ENCODE measurements at regions not wholly inside any gene's neighbourhood (a gene's known extent, or its start where the extent isn't known, plus 50 kb on each side); places are given as distances from the start of the nearest gene placed in this dataset.

DNA sequence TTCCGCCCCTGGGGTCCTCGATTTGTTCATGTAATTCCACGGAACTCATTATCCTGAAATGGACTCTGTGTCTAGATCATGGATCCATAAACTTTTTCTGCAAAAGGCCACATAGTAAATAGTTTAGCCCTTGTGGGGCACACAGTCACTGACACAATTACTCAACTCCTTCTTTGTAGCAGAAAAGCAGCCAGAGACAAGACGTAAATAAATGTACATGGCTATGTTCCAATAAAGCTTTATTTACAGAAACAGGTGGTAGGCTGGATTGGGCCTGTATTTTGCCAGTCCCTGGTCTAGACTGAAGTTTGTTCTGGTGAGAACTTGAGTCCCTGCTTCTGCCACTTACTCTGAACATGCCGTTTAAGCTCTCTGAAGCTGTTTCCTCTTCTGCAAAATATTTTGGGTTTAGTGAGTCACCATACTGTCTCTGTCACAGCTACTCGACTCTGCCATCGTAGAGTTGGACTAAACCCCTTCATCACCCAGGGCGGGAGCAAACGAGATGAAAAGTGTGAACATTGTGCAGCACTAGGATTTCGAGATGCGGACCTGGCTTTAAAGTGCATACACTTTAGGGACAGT is 61.9 kb upstream of the FOXF1 start:
- Mint-ChIP-seq H3K27ac (no peak overlapping the region), H3K4me3 (no peak overlapping the region), H3K9me3 (peaks cover 1% of the 10 kb centered on the region), H3K27me3 (ENCODE audit: insufficient read depth) (peaks cover 21% of the 10 kb centered on the region), H3K36me3 (ENCODE audit: low read depth) (no peaks in the 10 kb centered on the region), H3K4me1 (no peaks in the 10 kb centered on the region)
- no peaks in the 10 kb centered on the region for H3K9me3 ChIP-seq (ENCODE audit: control insufficient read depth, low read length)
- TF ChIP-seq, protein P1, sequence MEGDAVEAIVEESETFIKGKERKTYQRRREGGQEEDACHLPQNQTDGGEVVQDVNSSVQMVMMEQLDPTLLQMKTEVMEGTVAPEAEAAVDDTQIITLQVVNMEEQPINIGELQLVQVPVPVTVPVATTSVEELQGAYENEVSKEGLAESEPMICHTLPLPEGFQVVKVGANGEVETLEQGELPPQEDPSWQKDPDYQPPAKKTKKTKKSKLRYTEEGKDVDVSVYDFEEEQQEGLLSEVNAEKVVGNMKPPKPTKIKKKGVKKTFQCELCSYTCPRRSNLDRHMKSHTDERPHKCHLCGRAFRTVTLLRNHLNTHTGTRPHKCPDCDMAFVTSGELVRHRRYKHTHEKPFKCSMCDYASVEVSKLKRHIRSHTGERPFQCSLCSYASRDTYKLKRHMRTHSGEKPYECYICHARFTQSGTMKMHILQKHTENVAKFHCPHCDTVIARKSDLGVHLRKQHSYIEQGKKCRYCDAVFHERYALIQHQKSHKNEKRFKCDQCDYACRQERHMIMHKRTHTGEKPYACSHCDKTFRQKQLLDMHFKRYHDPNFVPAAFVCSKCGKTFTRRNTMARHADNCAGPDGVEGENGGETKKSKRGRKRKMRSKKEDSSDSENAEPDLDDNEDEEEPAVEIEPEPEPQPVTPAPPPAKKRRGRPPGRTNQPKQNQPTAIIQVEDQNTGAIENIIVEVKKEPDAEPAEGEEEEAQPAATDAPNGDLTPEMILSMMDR (conservative IDR thresholded peaks at IDR 0.05): no peak
- WGBS, 2 experiments (ENCODE audit: insufficient coverage in 1 of 2, insufficient read length in 1 of 2): 91 to 93% methylated on average over 5 to 11 of the region's 11 CpGs
- H3K4me1 ChIP-seq (ENCODE audit: control insufficient read depth, insufficient read depth, low read length): no peaks in the 10 kb centered on the region
- peaks cover 24% of the 10 kb centered on the region for H3K27me3 ChIP-seq (ENCODE audit: control insufficient read depth, insufficient read depth, low read length, poor library complexity, severe bottlenecking)
- H3K27ac ChIP-seq (ENCODE audit: low read depth, low read length): no peak overlapping the region
- H3K4me3 ChIP-seq (ENCODE audit: low read length): no peak overlapping the region
- no peak overlapping the region for H3K9ac ChIP-seq (ENCODE audit: extremely low read depth, low read length, poor library complexity, severe bottlenecking)
- DNase-seq: no peak
- H3K36me3 ChIP-seq (ENCODE audit: control insufficient read depth, insufficient read depth, low read length): no peaks in the 10 kb centered on the region

DNA sequence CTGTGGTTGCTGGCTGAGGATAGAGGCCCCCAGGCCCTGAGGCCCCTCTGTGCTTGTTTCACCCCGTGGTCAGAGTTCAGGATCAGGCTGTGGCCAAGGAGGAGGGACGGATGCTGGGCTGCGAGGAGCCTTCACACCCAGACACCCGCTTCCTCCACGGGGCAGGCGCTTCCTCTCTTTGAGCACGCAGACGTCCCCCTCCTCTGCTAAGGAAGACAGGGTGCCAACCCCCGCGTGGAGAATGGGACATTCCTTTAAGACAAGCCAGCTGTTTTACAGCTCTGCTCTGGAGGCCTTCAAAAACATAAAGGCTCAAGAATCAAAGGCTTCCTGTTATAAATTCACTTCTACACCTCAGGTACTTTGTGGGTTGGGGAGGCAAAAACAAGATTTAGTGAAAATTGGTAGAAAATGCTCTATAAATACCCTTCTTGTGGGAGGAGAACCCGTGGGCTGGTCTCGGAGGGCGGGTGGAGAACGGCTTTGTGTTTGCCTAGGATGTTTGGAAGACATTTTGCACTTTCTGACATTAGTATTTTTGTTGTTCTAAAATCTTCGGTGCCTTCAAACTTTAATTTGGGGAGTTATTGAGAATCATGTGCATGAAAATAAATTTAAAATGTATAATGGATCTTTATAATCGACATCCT is 60.8 kb upstream of the FOXF1 start:
- Mint-ChIP-seq H3K36me3 (ENCODE audit: low read depth) (no peaks in the 10 kb centered on the region), H3K27me3 (ENCODE audit: insufficient read depth) (peaks cover 27% of the 10 kb centered on the region), H3K27ac (no peak overlapping the region), H3K9me3 (peaks cover 1% of the 10 kb centered on the region), H3K4me3 (no peak overlapping the region), H3K4me1 (no peaks in the 10 kb centered on the region)
- 80 to 84% methylated on average over 12 to 16 of the region's 16 CpGs for WGBS, 2 experiments (ENCODE audit: insufficient coverage in 1 of 2, insufficient read length in 1 of 2)
- Histone ChIP-seq H3K36me3 (ENCODE audit: control insufficient read depth, insufficient read depth, low read length) (no peaks in the 10 kb centered on the region), H3K27me3 (ENCODE audit: control insufficient read depth, insufficient read depth, low read length, poor library complexity, severe bottlenecking) (peaks cover 24% of the 10 kb centered on the region), H3K9ac (ENCODE audit: extremely low read depth, low read length, poor library complexity, severe bottlenecking) (no peak overlapping the region), H3K4me1 (ENCODE audit: control insufficient read depth, insufficient read depth, low read length) (no peaks in the 10 kb centered on the region), H3K27ac (ENCODE audit: low read depth, low read length) (no peak overlapping the region), H3K9me3 (ENCODE audit: control insufficient read depth, low read length) (no peaks in the 10 kb centered on the region), H3K4me3 (ENCODE audit: low read length) (no peak overlapping the region)
- TF ChIP-seq, protein P1 (conservative IDR thresholded peaks at IDR 0.05): no peak
- DNase-seq: no peak

DNA sequence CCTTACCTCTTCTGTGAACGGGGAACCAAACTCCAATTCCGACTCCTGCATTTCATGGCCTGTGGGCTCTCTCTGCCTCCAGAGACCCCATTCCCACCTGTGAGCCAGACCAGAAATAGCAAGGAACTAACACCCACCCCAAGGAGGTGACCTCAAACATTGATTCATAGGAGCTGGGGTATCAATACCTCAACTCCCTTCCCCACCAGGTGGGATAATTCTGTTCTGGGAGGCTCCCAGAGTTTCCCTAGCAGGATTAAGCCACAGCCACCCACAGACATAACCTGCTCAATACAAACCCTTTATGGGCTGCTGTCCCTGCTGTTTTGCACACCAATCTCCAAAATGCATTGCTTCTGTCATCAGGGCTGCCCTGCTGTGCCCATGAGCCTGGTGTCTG is 59.6 kb upstream of the FOXF1 start:
- no peak overlapping the region for H3K9ac ChIP-seq (ENCODE audit: extremely low read depth, low read length, poor library complexity, severe bottlenecking)
- H3K9me3 ChIP-seq (ENCODE audit: control insufficient read depth, low read length): no peaks in the 10 kb centered on the region
- H3K4me3 Mint-ChIP-seq: no peak overlapping the region
- H3K4me1 ChIP-seq (ENCODE audit: control insufficient read depth, insufficient read depth, low read length): no peaks in the 10 kb centered on the region
- no peak overlapping the region for H3K27ac ChIP-seq (ENCODE audit: low read depth, low read length)
- H3K36me3 Mint-ChIP-seq (ENCODE audit: low read depth): no peaks in the 10 kb centered on the region
- DNase-seq: no peak
- H3K36me3 ChIP-seq (ENCODE audit: control insufficient read depth, insufficient read depth, low read length): no peaks in the 10 kb centered on the region
- H3K27me3 Mint-ChIP-seq (ENCODE audit: insufficient read depth): peaks cover 28% of the 10 kb centered on the region
- TF ChIP-seq, protein P1 (conservative IDR thresholded peaks at IDR 0.05): no peak
- no peak overlapping the region for H3K4me3 ChIP-seq (ENCODE audit: low read length)
- WGBS, 2 experiments (ENCODE audit: insufficient coverage in 1 of 2, insufficient read length in 1 of 2): 95% methylated on average over 2 of the region's 2 CpGs; no CpG with 5 or more reads in 1 of the 2 experiments
- no peaks in the 10 kb centered on the region for H3K4me1 Mint-ChIP-seq
- H3K27me3 ChIP-seq (ENCODE audit: control insufficient read depth, insufficient read depth, low read length, poor library complexity, severe bottlenecking): peaks cover 24% of the 10 kb centered on the region
- H3K27ac Mint-ChIP-seq: no peak overlapping the region
- peaks cover 1% of the 10 kb centered on the region for H3K9me3 Mint-ChIP-seq

Data from endodermal cell (in vitro differentiated cells).